ENCODE measurements at regions not wholly inside any gene's neighbourhood (a gene's known extent, or its start where the extent isn't known, plus 50 kb on each side); places are given as distances from the start of the nearest gene placed in this dataset.

DNA sequence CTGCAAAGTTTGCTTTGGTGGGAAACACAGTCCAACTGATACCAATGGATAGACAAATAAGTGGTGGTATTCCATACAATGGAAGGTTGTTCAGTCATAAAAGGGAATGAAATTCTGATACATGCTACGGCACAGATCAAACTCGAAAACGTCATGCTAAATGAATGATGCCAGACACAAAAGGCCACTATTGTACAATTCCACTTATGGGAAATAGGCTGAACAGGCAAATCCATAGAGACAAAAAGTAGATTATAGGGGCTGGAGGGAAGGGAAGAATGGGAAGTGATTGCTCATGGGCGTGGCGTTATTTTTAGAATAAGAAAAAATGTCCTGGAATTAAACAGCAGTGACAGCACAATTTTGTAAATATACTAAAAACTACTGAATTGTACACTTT is 66.0 kb upstream of the FOXK1 start:
- DNase-seq = no peak

DNA sequence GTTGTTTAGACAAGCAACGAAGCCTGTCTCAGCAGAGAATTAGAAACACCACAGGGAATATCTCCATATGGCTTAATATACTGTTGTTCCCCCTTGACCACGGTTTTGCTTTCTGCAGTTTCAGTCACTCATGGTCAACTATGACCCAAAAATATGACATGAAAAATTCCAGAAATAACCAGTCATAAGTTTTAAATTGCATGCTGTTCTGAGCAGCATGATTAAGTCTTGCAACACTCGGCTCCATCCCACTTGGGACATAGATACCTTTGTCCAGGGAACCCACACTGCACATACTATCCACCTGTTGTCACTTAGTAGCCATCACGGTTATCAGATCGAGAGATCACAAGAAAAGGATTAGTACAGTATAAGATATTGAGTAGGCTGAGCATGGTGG is 60.7 kb upstream of the FOXK1 start:
- no peak for DNase-seq

GRCh38 chr7:4626318-4626845 is 55.7 kb upstream of the FOXK1 start:
- DNase-seq = no peak

GRCh38 chr7:4629287-4629895 is 52.7 kb upstream of the FOXK1 start:
- no peak for DNase-seq

GRCh38 chr7:4631380-4632179 is 50.5 kb upstream of the FOXK1 start:
- DNase-seq = peak; percentile 89
